Gastrocnemius medialis (tissue), 4 donors: ENCODE measurements at regions not wholly inside any gene's neighbourhood (a gene's known extent, or its start where the extent isn't known, plus 50 kb on each side); places are given as distances from the start of the nearest gene placed in this dataset.

Source experiments
- CTCF ChIP-seq, 5 experiments: fragments of 450-650 bp in 3 of 5; fragments of 200-600 bp in 2 of 5; sonication (generic) in 2 of 5; IDR thresholded peaks in 4 of 5; conservative IDR thresholded peaks in 1 of 5; 1 replicate in 4 of 5; 2 replicates in 1 of 5; pipeline ENCODE4 v1.5.1; 2016 to 2019; ENCODE audit warnings: antibody characterized with exemption in 5 of 5, mild to moderate bottlenecking in 3 of 5, moderate library complexity in 3 of 5
- POLR2A ChIP-seq, 2 donors: fragments of 450-650 bp; IDR thresholded peaks; one replicate each; pipeline ENCODE4 v1.6.1; 2017; ENCODE audit warnings: antibody characterized with exemption in 2 of 2, mild to moderate bottlenecking in 2 of 2, moderate library complexity in 2 of 2

GRCh38 chr21:27580276-27580675 is 613.4 kb upstream of the ADAMTS5 start:
- TF ChIP-seq CTCF (IDR thresholded peaks at IDR 0.05 in 4 of 5, conservative IDR thresholded peaks at IDR 0.05 in 1 of 5) (no peak), POLR2A (IDR thresholded peaks at IDR 0.05) (no peak)
